Cardiac muscle cell (in vitro differentiated cells and primary cell): ENCODE measurements at regions not wholly inside any gene's neighbourhood (a gene's known extent, or its start where the extent isn't known, plus 50 kb on each side); places are given as distances from the start of the nearest gene placed in this dataset.

ENCODE experiments used
- DNase-seq, 2 donors: peaks; one replicate each; pipeline versions ENCODE4 v3.0.0 to v3.0.0-alpha.2; 2010 to 2017; ENCODE audit warnings: low read depth in 1 of 2, low spot score in 1 of 2
- H3K27ac ChIP-seq: fragments of 200-600 bp; sonication (generic); 2 replicates; pipeline ENCODE4 v1.5.1; 2016
- H3K27me3 ChIP-seq: fragments of 200-600 bp; sonication (generic); 2 replicates; pipeline ENCODE4 v1.6.0; 2016; ENCODE audit warnings: control low read depth
- H3K36me3 ChIP-seq: fragments of 200-600 bp; sonication (generic); 2 replicates; pipeline ENCODE4 v1.5.1; 2016; ENCODE audit warnings: control low read depth
- H3K4me1 ChIP-seq: fragments of 200-600 bp; sonication (generic); 2 replicates; pipeline ENCODE4 v1.8.1; 2017; ENCODE audit warnings: low read depth, mild to moderate bottlenecking, mixed run types
- H3K4me3 ChIP-seq: fragments of 200-600 bp; sonication (generic); 2 replicates; pipeline ENCODE4 v1.5.1; 2016; ENCODE audit warnings: mild to moderate bottlenecking
- H3K9me3 ChIP-seq: fragments of 200-600 bp; sonication (generic); 2 replicates; pipeline ENCODE4 v1.5.1; 2017; ENCODE audit warnings: low read depth, mild to moderate bottlenecking, control low read depth
- CTCF ChIP-seq: IDR thresholded peaks from 2 replicates; pipeline ENCODE4 v1.5.1; 2012; ENCODE audit warnings: low read depth, mild to moderate bottlenecking, low read length

GRCh38 chr2:52960881-52961280 lies 806.7 kb upstream of the CHAC2 start:
- H3K27ac ChIP-seq, result no peak overlapping the region
- no peak for DNase-seq
- TF ChIP-seq CTCF, result no peak
- H3K9me3 ChIP-seq, result no peaks in the 10 kb centered on the region
- H3K4me3 ChIP-seq, result no peak overlapping the region
- H3K4me1 ChIP-seq, result no peaks in the 10 kb centered on the region
- no peaks in the 10 kb centered on the region for H3K36me3 ChIP-seq
- H3K27me3 ChIP-seq, result no peaks in the 10 kb centered on the region

GRCh38 chr2:52959801-52960200 lies 807.8 kb upstream of the CHAC2 start:
- Histone ChIP-seq H3K9me3 (no peaks in the 10 kb centered on the region), H3K36me3 (no peaks in the 10 kb centered on the region), H3K4me3 (no peak overlapping the region), H3K4me1 (no peaks in the 10 kb centered on the region), H3K27ac (no peak overlapping the region), H3K27me3 (no peaks in the 10 kb centered on the region)
- no peak for TF ChIP-seq CTCF
- no peak for DNase-seq

- Histone ChIP-seq H3K36me3 (no peaks in the 10 kb centered on the region), H3K9me3 (no peaks in the 10 kb centered on the region), H3K4me1 (no peaks in the 10 kb centered on the region), H3K27me3 (no peaks in the 10 kb centered on the region), H3K4me3 (no peak overlapping the region), H3K27ac (no peak overlapping the region)
- no peak for TF ChIP-seq CTCF
- no peak for DNase-seq
Observed at GRCh38 chr2:52956766-52957165, 810.8 kb upstream of the CHAC2 start.

GRCh38 chr2:52956118-52956517 lies 811.5 kb upstream of the CHAC2 start:
- TF ChIP-seq CTCF, result no peak
- no peak overlapping the region for H3K4me3 ChIP-seq
- H3K9me3 ChIP-seq, result no peaks in the 10 kb centered on the region
- no peaks in the 10 kb centered on the region for H3K36me3 ChIP-seq
- DNase-seq, result no peak
- H3K27me3 ChIP-seq, result no peaks in the 10 kb centered on the region
- H3K4me1 ChIP-seq, result no peaks in the 10 kb centered on the region
- H3K27ac ChIP-seq, result no peak overlapping the region

GRCh38 chr2:52955079-52955478 lies 812.5 kb upstream of the CHAC2 start:
- Histone ChIP-seq H3K27me3 (no peaks in the 10 kb centered on the region), H3K4me1 (no peaks in the 10 kb centered on the region), H3K4me3 (no peak overlapping the region), H3K36me3 (no peaks in the 10 kb centered on the region), H3K9me3 (no peaks in the 10 kb centered on the region), H3K27ac (no peak overlapping the region)
- TF ChIP-seq CTCF, result no peak
- DNase-seq, result no peak

GRCh38 chr2:52940101-52940500 lies 827.5 kb upstream of the CHAC2 start:
- H3K4me1 ChIP-seq, result no peaks in the 10 kb centered on the region
- H3K27ac ChIP-seq, result no peak overlapping the region
- no peak for TF ChIP-seq CTCF
- no peak overlapping the region for H3K4me3 ChIP-seq
- DNase-seq, result no peak
- H3K36me3 ChIP-seq, result no peaks in the 10 kb centered on the region
- no peaks in the 10 kb centered on the region for H3K27me3 ChIP-seq
- H3K9me3 ChIP-seq, result no peaks in the 10 kb centered on the region
